H1 (cell line): ENCODE measurements at regions not wholly inside any gene's neighbourhood (a gene's known extent, or its start where the extent isn't known, plus 50 kb on each side); places are given as distances from the start of the nearest gene placed in this dataset.

Experiments used
- TF ChIP-seq, protein P1 (sequence below): IDR thresholded peaks from 2 replicates; pipeline ENCODE4 v1.6.1; 2012; ENCODE audit warnings: inconsistent platforms
- TF ChIP-seq, protein P2 (sequence below): IDR thresholded peaks from 2 replicates; pipeline ENCODE4 v1.6.1; 2012; ENCODE audit warnings: inconsistent platforms

DNA sequence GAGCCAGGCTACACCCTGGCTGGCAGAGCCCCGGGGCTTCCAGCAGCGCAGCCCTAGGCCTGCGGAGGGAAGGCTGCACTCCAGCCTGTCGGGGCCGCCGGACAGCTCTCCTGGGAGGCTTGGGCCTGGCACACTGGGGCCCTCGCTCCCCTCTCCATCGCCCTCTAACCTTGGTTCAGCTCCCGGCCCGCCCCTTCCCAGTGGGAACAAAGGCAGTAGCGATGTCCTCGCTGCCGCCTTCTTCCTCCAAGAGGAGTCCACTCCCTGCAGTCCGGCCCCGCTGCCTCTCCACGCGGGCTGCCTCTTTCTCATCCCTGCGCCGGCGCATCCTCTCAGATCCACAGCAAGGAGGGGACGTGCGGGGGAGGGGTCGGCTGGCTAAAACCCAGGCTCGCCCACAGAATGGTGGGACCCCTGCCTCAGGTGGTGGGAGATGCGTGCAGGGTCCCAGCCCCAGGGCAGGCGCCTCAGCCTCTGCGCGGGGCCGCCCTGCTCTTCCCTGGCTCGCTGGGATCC is 138.1 kb downstream of the TWIST2 start (continued):
- TF ChIP-seq, protein P1, sequence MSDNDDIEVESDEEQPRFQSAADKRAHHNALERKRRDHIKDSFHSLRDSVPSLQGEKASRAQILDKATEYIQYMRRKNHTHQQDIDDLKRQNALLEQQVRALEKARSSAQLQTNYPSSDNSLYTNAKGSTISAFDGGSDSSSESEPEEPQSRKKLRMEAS, result no peak
- TF ChIP-seq, protein P2, sequence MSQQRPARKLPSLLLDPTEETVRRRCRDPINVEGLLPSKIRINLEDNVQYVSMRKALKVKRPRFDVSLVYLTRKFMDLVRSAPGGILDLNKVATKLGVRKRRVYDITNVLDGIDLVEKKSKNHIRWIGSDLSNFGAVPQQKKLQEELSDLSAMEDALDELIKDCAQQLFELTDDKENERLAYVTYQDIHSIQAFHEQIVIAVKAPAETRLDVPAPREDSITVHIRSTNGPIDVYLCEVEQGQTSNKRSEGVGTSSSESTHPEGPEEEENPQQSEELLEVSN, result no peak
